GM19239 (cell line): ENCODE measurements at regions not wholly inside any gene's neighbourhood (a gene's known extent, or its start where the extent isn't known, plus 50 kb on each side); places are given as distances from the start of the nearest gene placed in this dataset.
A peak's percentile ranks its signal among the peaks of the same experiment; 100 is the strongest.
"Not testable (repeated sequence)": the region's sequence is repeated elsewhere in the genome, so short reads cannot be mapped to it uniquely, and the experiment has no call there.

ENCODE experiments used
- DNase-seq: peaks from one replicate; pipeline ENCODE4 v3.0.0; 2011; ENCODE audit warnings: low spot score; ENCODE audit not compliant: insufficient read length
- FAIRE-seq: peaks from 2 replicates; lab custom pipeline; 2011; peaks lifted over from hg19 to GRCh38; lab: Jason Lieb, UNC

- FAIRE-seq (no peak), DNase-seq (no peak)
Measured at GRCh38 chr3:56929809-56930615, 128.3 kb upstream of the ARHGEF3 start.

GRCh38 chr3:56928379-56929068 lies 126.8 kb upstream of the ARHGEF3 start:
- DNase-seq: no peak

GRCh38 chr3:56927855-56928254 lies 126.1 kb upstream of the ARHGEF3 start:
- no peak for FAIRE-seq

More at GRCh38 chr3:56928379-56929068, 126.8 kb upstream of the ARHGEF3 start:
- FAIRE-seq: no peak

GRCh38 chr3:56926947-56927282 lies 125.2 kb upstream of the ARHGEF3 start:
- no peak for FAIRE-seq
- no peak for DNase-seq

More at GRCh38 chr3:56927855-56928254, 126.1 kb upstream of the ARHGEF3 start:
- no peak for DNase-seq

GRCh38 chr3:56926243-56926946 lies 124.6 kb upstream of the ARHGEF3 start:
- DNase-seq (no peak), FAIRE-seq (no peak)

GRCh38 chr3:56924700-56925099 lies 123.0 kb upstream of the ARHGEF3 start:
- DNase-seq, FAIRE-seq: not testable (repeated sequence)

- DNase-seq (no peak), FAIRE-seq (peak; percentile 64)
Measured at GRCh38 chr3:56923526-56924224, 121.9 kb upstream of the ARHGEF3 start.

GRCh38 chr3:56921573-56922453 lies 120.1 kb upstream of the ARHGEF3 start:
- peak; percentile 64 for FAIRE-seq
- DNase-seq: no peak

GRCh38 chr3:56919797-56920195 lies 118.0 kb upstream of the ARHGEF3 start:
- DNase-seq: no peak

GRCh38 chr3:56919137-56919796 lies 117.5 kb upstream of the ARHGEF3 start:
- no peak for FAIRE-seq
- DNase-seq: no peak

More at GRCh38 chr3:56919797-56920195, 118.0 kb upstream of the ARHGEF3 start:
- no peak for FAIRE-seq

- FAIRE-seq (no peak), DNase-seq (no peak)
Measured at GRCh38 chr3:56918111-56918568, 116.4 kb upstream of the ARHGEF3 start.

GRCh38 chr3:56917361-56918110 lies 115.8 kb upstream of the ARHGEF3 start:
- DNase-seq (no peak), FAIRE-seq (peak; percentile 100)

- no peak for DNase-seq
- FAIRE-seq: peak; percentile 89
Measured at GRCh38 chr3:56916716-56917360, 115.1 kb upstream of the ARHGEF3 start.

- DNase-seq: peak; percentile 27
- peak; percentile 98 for FAIRE-seq
Measured at GRCh38 chr3:56915966-56916586, 114.3 kb upstream of the ARHGEF3 start.

- FAIRE-seq (peak; percentile 79), DNase-seq (no peak)
Measured at GRCh38 chr3:56914646-56915045, 112.9 kb upstream of the ARHGEF3 start.

- FAIRE-seq (no peak), DNase-seq (no peak)
Measured at GRCh38 chr3:56911363-56911762, 109.6 kb upstream of the ARHGEF3 start.

GRCh38 chr3:56909349-56909748 lies 107.6 kb upstream of the ARHGEF3 start:
- DNase-seq: no peak
- FAIRE-seq: no peak
